SU-DHL-6 (cell line): ENCODE measurements at regions not wholly inside any gene's neighbourhood (a gene's known extent, or its start where the extent isn't known, plus 50 kb on each side); places are given as distances from the start of the nearest gene placed in this dataset.
"Not testable (repeated sequence)": the region's sequence is repeated elsewhere in the genome, so short reads cannot be mapped to it uniquely, and the experiment has no call there.

Experiments used
- CTCF ChIP-seq: fragments of 200-600 bp; sonication (generic); IDR thresholded peaks from one replicate; pipeline ENCODE4 v1.5.1; 2017; ENCODE audit warnings: antibody characterized with exemption, mild to moderate bottlenecking, low read length, moderate library complexity; ENCODE audit not compliant: insufficient read depth, poor library complexity, severe bottlenecking
- EZH2phosphoT487 ChIP-seq: fragments of 200-600 bp; sonication (generic), shearing (Covaris generic); conservative IDR thresholded peaks from 2 replicates; pipeline ENCODE4 v1.6.1; 2018; ENCODE audit warnings: mild to moderate bottlenecking, antibody characterized with exemption, low read length, moderate library complexity, mixed read lengths

DNA sequence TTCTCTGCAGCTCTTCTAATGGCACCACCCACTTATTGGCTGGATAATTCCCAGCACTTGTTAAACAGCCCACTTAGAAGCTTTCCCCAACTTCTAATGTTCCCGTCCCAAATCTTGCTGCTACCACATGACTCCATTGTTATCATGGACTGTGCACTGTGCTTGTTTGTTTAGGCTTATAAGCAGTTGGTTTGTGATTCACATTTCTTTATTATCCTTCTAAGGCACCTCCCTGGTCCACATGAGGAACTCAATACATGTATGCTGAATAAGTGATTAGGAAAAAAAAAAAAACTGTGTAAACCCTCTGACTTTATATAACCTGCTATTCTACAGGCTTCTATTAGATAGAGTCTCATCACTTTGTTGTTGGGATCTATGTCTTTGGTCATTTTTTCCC lies 311.7 kb upstream of the CHRNA7 start:
- TF ChIP-seq CTCF, EZH2phosphoT487: not testable (repeated sequence)
